HG02970 (cell line): ENCODE measurements at regions not wholly inside any gene's neighbourhood (a gene's known extent, or its start where the extent isn't known, plus 50 kb on each side); places are given as distances from the start of the nearest gene placed in this dataset.
"Not testable (repeated sequence)": the region's sequence is repeated elsewhere in the genome, so short reads cannot be mapped to it uniquely, and the experiment has no call there.

Experiments used
- ATAC-seq: cut with Tn5 transposase; IDR thresholded peaks from one replicate; pipeline ENCODE4 v1.9.1; 2021; ENCODE audit warnings: mild to moderate bottlenecking, moderate library complexity, moderate number of reproducible peaks; ENCODE audit not compliant: unreplicated experiment, low FRiP score

GRCh38 chr5:90338712-90339372, 70.7 kb downstream of the CETN3 start:
- ATAC-seq = peak; percentile 74

- ATAC-seq = no peak
These were observed 72.0 kb downstream of the CETN3 start for GRCh38 chr5:90337449-90338052.

GRCh38 chr5:90336752-90337151, 72.8 kb downstream of the CETN3 start:
- no peak for ATAC-seq

GRCh38 chr5:90334741-90335140, 74.8 kb downstream of the CETN3 start:
- no peak for ATAC-seq

- ATAC-seq = no peak
These were observed 79.6 kb downstream of the CETN3 start for GRCh38 chr5:90329911-90330310.

- no peak for ATAC-seq
These were observed 82.6 kb downstream of the CETN3 start for GRCh38 chr5:90326995-90327394.

- no peak for ATAC-seq
These were observed 84.5 kb downstream of the CETN3 start for GRCh38 chr5:90325093-90325492.

- ATAC-seq = not testable (repeated sequence)
These were observed 89.2 kb downstream of the CETN3 start for GRCh38 chr5:90320348-90320747.

- ATAC-seq = no peak
These were observed 97.5 kb downstream of the CETN3 start for GRCh38 chr5:90312027-90312426.

GRCh38 chr5:90311401-90311800, 98.2 kb downstream of the CETN3 start:
- ATAC-seq = no peak

GRCh38 chr5:90308787-90309585, 100.6 kb downstream of the CETN3 start:
- ATAC-seq = no peak

GRCh38 chr5:90307782-90308181, 101.8 kb downstream of the CETN3 start:
- no peak for ATAC-seq

- no peak for ATAC-seq
These were observed 102.2 kb downstream of the CETN3 start for GRCh38 chr5:90307322-90307721.

GRCh38 chr5:90306613-90307012, 102.9 kb downstream of the CETN3 start:
- ATAC-seq = no peak

GRCh38 chr5:90305041-90305720, 104.4 kb downstream of the CETN3 start:
- no peak for ATAC-seq

- ATAC-seq = no peak
These were observed 108.3 kb downstream of the CETN3 start for GRCh38 chr5:90301248-90301647.

- ATAC-seq = no peak
These were observed 112.4 kb downstream of the CETN3 start for GRCh38 chr5:90297045-90297764.

- ATAC-seq = no peak
These were observed 115.0 kb downstream of the CETN3 start for GRCh38 chr5:90294604-90295003.

- no peak for ATAC-seq
These were observed 115.6 kb downstream of the CETN3 start for GRCh38 chr5:90293931-90294330.

- ATAC-seq = no peak
These were observed 118.9 kb downstream of the CETN3 start for GRCh38 chr5:90290648-90291047.
